ENCODE measurements at regions not wholly inside any gene's neighbourhood (a gene's known extent, or its start where the extent isn't known, plus 50 kb on each side); places are given as distances from the start of the nearest gene placed in this dataset.

DNA sequence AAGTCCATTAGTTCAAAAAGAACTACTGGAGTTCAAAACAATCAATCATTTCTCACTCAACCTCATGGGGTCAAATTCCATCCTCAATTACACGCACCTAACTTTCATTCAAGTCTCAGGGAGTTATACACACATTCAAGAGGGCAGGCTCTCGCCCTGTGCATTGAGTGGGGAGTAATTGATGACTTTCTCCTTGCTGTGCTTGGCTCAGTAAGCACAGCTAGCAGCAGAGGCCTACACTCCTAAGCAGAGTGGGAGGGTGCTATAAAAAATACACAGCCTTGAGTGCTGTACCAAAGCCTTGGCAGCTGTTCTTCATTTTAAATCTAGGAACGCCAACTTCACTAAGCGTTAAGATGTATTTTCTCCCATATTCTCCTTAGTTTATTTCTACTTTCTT lies 958.3 kb upstream of the ADGRL3 start:
- no peak for FAIRE-seq
- no peak for DNase-seq (ENCODE audit: insufficient read length, low spot score)

DNA sequence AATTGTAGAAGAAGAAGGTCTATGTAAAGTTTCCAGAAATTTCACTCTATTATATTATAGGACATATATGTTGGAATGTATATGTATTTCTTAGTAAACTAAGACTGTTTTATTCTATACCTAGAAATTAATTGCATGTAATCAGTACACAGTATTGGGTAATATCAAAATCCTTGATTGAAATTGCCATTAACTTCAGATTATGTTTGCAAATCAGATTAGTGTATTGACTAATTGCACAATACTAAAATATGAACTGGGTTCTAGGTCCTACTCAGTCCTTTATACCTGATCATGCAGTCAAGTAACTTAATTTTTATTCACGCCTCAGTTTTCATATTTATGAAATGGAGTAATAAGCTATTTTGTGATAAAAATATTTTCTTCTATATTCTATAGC lies 950.3 kb upstream of the ADGRL3 start:
- DNase-seq (ENCODE audit: insufficient read length, low spot score) (no peak), FAIRE-seq (no peak)

DNA sequence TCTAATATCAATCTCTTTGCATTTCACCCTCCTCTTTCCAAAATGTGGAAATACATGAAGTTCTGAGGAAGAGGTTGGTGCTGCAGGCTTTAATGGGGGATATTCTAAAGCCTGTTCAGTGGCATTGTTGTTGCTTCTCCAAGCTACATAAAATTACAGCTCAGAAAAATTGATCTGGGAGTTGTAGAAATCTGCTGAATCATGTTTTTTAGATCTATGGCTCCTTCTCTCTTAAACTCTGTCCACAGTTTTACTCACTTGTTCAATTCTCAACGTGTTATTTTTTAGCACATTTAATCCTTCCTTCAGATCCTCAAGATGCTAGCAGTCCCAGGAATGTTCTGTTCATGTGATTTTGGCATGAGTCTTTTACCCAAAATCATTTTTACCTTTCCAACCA lies 949.5 kb upstream of the ADGRL3 start:
- FAIRE-seq (no peak), DNase-seq (ENCODE audit: insufficient read length, low spot score) (no peak)

DNA sequence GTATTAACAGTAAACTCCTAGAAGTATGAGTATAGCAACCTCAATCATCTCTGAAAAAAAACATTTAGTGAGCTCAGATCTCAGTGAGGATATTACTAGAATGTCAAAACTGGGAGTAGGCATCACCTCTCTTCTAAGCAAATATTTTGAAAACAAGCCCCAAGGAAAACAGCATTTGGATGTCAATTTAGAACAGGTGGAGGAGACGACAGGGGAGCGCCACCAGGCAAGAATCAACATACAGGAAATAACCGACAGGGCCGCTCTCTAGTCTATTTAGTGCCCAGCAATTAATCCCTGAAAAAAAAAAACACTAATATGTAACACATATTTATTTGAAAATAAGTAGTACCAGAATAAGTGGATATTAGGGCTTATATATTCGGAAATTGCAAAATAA lies 940.3 kb upstream of the ADGRL3 start:
- FAIRE-seq (no peak), DNase-seq (ENCODE audit: insufficient read length, low spot score) (no peak)

DNA sequence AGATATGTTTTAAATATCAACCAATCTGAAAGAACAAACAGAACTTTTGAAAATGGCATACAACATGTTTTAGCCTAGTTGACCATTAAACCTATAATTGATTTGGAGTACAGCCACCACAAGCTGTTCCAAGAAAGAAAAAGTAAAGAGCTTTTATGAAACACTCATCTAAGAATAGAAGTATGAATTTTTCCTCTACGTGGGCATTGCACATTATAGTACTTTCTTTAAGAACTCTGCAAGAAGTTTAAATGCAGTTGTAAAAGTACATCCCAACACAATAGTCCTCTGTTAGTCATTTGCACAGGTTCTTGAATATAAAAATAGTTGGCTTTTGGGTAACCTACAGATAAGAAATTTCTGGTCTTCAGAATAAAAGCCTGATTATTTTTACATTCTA lies 933.6 kb upstream of the ADGRL3 start:
- DNase-seq (ENCODE audit: insufficient read length, low spot score): no peak
- FAIRE-seq: no peak

DNA sequence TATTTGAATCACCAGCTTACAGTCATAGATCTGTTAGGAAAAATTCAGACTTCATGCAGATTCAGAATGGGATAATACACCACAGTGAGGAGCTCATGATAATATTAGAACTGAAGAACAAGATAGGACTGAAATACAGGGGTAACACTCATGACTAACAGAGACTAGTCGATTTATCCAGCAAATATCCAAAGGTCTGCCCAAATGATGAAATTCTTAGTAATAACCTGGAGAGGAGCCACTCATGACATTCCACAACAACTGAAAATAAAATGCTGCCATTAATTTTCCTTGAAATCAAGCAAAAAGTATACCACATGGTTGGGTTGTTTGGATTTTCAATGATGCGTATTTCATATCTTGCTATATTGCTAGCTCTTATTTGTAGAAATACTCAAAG lies 903.7 kb upstream of the ADGRL3 start:
- FAIRE-seq (no peak), DNase-seq (ENCODE audit: insufficient read length, low spot score) (no peak)

DNA sequence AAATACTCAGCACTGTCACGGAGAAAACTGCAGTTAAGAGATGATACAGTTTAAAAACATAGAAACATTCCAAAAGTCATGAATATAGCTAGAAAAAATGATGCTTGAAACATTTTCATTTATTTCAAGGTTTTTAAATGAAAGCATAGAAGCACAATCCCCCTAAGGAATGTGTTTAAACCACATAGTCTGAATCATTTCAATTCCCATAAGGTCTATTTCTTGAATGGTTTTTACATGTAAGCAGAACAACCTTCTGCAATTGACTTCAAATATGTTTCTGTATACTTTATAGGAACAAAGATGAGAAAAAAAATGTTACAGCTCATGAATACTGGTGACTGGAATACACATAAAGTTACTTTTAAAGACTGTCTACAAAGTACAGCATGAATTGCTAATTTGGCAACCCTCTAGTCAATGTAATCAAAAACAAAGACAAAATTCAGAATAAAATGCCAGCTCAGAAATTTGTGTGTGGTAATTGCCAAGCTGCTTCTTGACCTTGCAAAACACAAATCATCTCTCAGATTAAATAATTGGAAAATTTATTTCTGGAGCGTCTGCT lies 886.4 kb upstream of the ADGRL3 start:
- FAIRE-seq (no peak), DNase-seq (ENCODE audit: insufficient read length, low spot score) (no peak)

DNA sequence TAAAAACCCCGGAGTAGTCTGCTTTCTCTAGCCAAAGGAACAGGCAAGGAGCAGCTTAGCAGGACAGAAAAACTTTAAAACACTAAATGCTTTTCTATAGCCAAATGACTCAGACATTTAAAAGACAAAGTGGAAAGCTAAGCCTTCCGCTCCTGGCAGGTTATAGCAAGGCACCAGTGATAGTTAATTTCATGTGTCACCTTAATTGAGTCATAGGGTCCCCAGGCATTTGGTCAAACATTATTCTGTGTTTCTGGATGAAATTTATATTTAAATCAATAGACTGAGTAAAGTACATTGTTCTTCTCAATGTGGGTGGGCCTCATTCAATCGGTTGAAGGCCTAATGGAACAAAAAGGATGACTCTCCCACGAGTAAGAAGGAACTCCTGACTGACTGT lies 885.7 kb upstream of the ADGRL3 start:
- no peak for DNase-seq (ENCODE audit: insufficient read length, low spot score)

DNA sequence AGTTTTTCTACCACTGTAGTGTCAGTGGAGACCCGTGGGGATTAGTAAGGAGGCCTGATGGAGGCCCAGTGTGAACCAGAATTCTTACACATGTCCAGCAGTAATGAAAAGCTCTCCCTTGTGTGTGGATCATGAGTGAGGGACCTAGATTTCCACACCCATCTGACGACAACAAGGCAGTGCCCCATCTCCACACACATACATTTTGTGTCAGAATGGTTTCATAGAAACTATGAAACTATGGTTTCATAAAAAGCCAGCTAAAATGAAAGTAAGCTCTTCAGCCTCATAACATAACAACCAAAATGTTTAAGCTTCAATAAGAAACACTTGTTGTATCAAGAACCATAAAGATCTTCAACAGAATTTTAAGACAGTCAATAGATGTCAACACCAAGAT lies 884.5 kb upstream of the ADGRL3 start:
- no peak for FAIRE-seq
- no peak for DNase-seq (ENCODE audit: insufficient read length, low spot score)

More for the DNA sequence above, 885.7 kb upstream of the ADGRL3 start:
- no peak for FAIRE-seq

DNA sequence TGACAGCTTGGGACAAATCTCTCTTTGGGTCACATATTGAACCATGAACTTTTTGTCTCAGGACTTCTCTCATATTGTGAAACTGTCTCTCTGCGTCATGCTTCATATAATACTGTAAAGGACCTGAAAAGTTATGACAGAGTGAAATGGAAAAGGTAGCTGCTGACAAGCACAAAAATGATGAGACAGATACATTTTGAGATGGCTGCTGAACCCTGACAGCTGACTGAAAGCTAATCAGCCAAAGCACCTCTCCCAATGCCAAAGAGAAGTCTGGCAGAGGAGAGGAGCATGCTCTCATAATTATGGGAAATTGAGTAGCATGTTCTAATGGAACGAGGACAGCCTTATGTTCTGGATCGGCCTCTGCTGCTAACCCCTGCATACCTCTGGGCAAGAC lies 873.4 kb upstream of the ADGRL3 start:
- DNase-seq (ENCODE audit: insufficient read length, low spot score): no peak
- no peak for FAIRE-seq

DNA sequence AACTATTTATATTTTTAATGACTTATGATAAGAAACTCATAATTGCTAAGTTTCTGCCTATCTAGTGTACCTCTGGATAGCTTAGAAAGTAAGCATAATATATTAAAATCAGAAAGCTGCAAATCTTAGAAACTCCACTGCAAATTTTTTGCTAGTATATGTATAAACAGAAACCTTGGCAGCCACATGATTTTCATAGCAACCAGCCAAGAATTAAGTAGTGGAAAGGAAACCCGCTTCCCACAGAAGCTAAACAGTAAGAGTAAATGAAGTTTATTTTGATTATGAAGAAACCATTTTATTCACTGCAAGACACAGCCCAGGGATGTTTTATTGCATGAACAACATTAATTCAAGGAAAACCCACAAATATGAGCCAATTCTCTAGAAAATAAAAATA lies 872.5 kb upstream of the ADGRL3 start:
- FAIRE-seq: no peak

DNA sequence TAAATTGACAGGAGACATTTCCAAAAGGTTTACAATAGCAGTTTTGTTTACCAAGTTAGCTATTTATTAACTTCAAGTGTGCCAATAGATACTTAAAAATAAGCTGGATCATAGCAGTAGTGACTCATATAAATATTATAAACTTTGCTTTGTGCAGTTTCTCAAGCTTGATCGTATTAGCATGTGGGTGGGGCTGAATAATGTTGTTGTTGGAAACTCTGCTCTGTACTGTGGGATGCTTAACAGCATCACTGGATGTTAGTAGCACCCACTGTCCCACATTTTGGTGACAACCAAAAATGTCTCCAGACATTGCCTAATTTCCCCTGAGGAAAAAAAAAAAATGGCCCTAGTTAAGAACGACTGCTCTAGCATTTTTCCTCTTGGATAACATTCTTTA lies 855.2 kb upstream of the ADGRL3 start:
- no peak for DNase-seq (ENCODE audit: insufficient read length, low spot score)
- no peak for FAIRE-seq

More for the DNA sequence above, 872.5 kb upstream of the ADGRL3 start:
- no peak for DNase-seq (ENCODE audit: insufficient read length, low spot score)

DNA sequence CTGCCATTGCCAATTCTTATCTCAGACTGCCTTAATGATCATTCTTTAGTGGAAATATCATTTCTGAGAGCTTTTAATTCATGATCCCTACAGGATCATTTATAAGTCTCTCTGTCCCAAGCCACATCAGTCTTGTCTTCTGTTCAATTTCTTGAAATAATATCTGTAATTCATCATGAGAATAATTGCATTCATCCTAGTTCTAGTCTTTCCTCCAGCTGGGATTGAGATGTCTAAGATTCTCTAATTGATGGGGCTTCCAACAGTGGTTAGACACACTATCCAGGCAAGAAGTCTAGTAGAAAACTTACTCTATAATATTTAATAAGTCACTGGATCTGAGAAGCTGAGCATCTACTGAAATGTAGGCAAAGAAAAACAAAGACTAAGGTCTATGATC lies 854.7 kb upstream of the ADGRL3 start:
- DNase-seq (ENCODE audit: insufficient read length, low spot score) (no peak), FAIRE-seq (no peak)

DNA sequence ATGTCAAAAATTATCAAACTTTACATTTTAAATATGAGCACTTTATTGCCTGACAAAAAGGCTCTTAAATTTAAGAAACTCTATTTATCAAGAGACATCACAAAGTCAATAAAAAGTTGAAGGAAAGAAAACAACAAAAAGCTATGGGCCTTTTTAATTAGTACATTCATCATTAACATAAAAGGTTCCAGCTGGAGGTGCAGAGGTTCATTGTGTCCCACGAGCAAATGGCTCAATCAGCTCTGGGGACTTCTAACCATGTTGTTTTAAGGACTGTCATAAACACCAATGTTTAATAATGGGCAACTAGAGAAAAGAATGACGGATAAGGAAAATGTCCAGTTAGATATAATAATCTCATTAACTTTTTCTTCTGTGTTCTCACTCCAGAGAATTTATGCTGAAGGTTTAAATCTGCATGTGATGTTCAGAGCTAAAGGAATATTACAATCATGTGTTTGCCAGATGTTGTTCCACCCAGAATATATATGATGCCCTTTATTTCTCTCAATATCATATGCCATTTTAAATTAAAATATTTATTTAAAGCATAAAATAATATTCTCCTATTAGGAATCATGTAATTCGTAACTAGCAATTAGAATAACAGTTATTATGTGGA lies 840.3 kb upstream of the ADGRL3 start:
- FAIRE-seq (no peak), DNase-seq (ENCODE audit: insufficient read length, low spot score) (no peak)

DNA sequence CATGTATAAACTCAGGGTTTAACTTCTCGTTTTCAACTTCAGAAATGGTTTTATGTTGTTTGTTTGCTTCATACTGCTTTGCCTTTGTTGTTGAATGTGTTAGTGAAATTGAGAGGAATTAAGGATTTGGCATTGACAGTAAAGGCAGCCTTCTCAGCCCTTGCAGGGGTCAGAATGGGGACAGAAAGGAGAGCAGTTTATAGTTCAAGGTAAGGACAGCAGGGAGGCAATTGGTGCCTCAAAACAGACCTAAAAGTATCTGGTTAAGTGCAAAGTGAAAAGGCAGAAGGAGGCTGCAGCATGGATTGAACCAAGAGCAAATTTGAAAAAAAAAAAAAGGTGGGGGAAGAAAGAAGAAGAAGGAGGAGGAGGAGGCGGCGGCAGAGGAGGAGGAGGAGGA lies 835.0 kb upstream of the ADGRL3 start:
- no peak for DNase-seq (ENCODE audit: insufficient read length, low spot score)
- no peak for FAIRE-seq

DNA sequence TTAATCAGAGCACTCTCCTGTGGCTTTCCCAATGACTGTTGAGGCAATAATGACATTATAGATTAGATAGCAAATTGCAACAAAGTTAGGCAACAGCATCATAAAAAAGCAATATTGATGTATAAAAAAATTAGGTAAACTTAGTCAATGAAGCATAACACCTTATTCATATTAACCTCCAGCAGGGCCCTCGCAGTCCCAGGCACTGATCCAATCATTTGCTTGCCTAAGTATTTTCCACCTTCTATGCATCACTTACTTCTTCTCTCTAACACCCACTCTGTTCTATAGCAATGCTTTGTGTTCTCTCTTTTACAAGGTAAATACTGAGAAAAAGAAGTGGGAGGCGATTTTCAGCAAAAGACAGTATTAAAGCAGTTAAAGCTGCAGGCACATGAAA lies 833.5 kb upstream of the ADGRL3 start:
- DNase-seq (ENCODE audit: insufficient read length, low spot score): no peak
- no peak for FAIRE-seq

DNA sequence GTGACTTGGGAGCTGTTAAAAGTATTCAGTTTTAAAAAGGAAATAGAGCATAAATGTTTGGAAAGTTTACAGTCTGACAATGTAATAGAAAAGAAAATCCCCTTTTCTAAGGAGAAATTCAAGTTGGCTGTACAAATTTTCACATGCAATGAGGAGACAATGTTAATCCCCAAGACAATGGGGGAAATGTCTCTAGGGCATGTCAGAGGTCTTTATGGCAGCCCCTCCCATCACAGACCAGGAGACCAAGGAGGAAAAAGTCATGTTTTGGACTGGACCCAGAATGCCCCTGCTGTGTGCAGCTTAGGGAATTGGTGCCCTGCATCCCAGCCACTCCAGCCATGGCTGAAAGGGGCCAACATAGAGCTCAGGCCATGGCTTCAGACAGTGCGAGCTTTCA lies 831.1 kb upstream of the ADGRL3 start:
- no peak for DNase-seq (ENCODE audit: insufficient read length, low spot score)

DNA sequence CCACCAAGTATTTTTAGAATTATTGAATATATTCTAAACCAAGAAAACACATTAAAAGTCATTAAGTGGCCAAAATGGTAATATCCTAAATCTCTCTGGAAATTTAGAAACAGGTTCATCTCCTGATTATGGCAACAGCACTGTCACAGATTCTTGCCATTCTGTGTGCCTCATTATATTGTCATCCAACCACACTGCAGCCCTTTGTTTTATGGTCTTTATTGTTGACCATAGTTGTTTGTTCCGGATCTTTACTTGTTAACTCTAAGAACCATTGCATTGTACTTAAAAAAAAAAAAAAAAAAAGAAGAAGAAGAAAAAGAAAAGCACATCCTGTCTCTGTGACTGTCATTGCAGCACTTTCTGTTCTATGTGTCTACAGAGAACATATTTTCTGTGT lies 822.1 kb upstream of the ADGRL3 start:
- FAIRE-seq: no peak

More for the DNA sequence above, 831.1 kb upstream of the ADGRL3 start:
- FAIRE-seq: no peak

DNA sequence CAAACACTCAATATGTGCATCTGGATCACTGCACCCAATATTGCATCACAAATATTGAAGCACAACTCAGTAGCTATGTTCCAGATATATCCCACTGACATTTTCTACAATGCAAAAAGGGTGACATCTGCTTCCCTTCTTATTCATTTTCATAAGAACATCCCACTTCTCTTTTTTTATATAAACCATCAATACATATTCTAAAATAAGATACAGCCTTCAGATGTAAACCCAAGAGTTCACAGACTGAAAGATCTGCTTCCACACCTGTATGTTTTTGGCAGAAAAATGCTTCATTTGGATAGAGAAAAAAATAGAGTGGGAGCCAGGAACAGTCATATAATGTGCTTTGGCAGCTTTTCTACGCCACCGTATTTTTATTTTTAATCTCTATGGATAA lies 815.6 kb upstream of the ADGRL3 start:
- FAIRE-seq: no peak
- no peak for DNase-seq (ENCODE audit: insufficient read length, low spot score)

More for the DNA sequence above, 822.1 kb upstream of the ADGRL3 start:
- no peak for DNase-seq (ENCODE audit: insufficient read length, low spot score)

DNA sequence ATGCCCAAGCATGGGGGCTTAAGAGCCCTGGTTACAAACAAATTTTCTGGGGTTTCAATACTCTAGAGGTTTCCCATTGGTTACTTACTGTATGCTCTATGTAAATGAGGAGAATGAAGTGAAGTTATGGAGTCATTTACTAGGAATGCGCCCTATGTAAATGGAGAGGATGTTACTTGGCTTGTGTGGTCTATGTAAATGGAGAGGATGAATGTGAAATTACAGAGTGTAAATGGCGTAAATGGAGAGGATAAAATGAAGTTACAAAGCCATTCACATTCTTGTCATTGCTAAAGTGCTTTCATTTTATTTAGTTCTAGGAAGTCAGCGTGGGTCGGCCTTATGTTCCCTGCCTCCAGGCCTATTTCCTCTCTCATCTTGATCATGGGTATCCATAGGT lies 810.5 kb upstream of the ADGRL3 start:
- DNase-seq (ENCODE audit: insufficient read length, low spot score): no peak
- no peak for FAIRE-seq

DNA sequence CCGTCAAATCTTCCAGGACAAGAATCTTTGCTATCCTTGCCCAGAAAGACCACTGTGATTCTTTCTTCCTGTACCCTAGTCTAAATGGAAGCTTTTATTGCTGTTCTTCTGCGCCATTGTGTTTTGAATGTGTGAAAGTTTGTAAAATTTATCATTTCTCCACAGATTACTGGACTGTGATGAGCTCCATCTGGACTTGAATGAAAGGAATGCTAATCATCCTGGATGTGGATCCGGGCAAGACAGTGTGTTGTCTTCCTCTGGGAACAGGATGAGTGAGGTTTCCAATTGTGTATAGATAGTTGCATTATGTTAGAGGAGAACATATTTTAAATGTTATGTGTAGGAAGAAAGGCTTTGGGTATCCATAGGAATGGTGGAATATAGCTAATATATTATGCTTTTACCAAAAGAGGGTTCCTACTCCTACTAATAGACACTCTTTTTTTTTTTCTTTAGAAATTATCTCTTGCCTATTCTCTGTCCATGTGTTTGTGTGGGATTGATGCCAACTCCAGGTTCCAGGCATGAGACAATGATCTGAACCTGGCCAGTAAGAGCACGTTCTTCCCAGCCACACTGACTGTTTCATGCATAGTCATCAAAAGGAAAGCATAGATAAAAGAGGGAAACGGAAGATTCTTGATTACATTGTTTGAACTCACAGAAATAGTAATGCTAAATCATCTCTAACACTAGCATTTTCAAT lies 803.6 kb upstream of the ADGRL3 start:
- no peak for FAIRE-seq

DNA sequence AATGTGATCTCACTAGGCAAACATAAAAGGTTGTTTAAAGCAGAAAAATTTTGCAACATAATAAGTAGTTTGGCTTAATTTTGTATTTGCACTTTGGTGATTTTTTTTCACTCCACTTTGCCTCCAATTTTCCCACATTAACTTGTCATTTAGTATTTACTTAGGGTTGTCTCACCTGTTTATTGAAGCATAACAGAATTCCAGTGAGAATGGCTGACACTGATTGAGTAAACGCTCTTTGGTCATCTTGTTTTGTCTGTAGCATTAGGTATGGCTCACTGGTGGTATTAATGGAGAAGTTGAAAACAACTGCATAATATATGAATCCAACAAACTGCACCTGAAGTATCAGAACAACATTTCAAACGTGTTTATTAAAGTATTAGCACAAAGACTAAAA lies 799.5 kb upstream of the ADGRL3 start:
- no peak for DNase-seq (ENCODE audit: insufficient read length, low spot score)
- FAIRE-seq: no peak

More for the DNA sequence above, 803.6 kb upstream of the ADGRL3 start:
- DNase-seq (ENCODE audit: insufficient read length, low spot score): no peak
